PFSK-1 (cell line): ENCODE measurements at regions not wholly inside any gene's neighbourhood (a gene's known extent, or its start where the extent isn't known, plus 50 kb on each side); places are given as distances from the start of the nearest gene placed in this dataset.

Source experiments
- FOXP2 ChIP-seq: optimal IDR thresholded peaks from 2 replicates; pipeline ENCODE3; 2011; ENCODE audit warnings: borderline replicate concordance, control low read depth, inconsistent platforms; ENCODE audit not compliant: insufficient read depth; ENCODE audit errors: extremely low read length, extremely low read depth
- POLR2AphosphoS5 ChIP-seq: IDR thresholded peaks from 2 replicates; pipeline ENCODE4 v1.6.1; 2012; ENCODE audit warnings: low read depth, mild to moderate bottlenecking, control low read depth, low read length, moderate library complexity
- SIN3A ChIP-seq: IDR thresholded peaks from 2 replicates; pipeline ENCODE4 v1.6.1; 2012; ENCODE audit warnings: mild to moderate bottlenecking, low read length, moderate library complexity, borderline replicate concordance; ENCODE audit not compliant: insufficient read depth
- TAF1 ChIP-seq: IDR thresholded peaks from 2 replicates; pipeline ENCODE4 v1.6.1; 2012; ENCODE audit warnings: low read length, control low read depth, borderline replicate concordance; ENCODE audit not compliant: insufficient read depth
- TF ChIP-seq, protein P1 (sequence below), 2 experiments: IDR thresholded peaks; 2 replicates each; pipeline versions ENCODE4 v1.6.1 to v1.8.0; 2011 to 2012; ENCODE audit warnings: low read depth in 2 of 2, low read length in 2 of 2, control low read depth in 1 of 2, inconsistent platforms in 1 of 2, mild to moderate bottlenecking in 1 of 2, moderate library complexity in 1 of 2; ENCODE audit not compliant: insufficient read depth in 1 of 2

DNA sequence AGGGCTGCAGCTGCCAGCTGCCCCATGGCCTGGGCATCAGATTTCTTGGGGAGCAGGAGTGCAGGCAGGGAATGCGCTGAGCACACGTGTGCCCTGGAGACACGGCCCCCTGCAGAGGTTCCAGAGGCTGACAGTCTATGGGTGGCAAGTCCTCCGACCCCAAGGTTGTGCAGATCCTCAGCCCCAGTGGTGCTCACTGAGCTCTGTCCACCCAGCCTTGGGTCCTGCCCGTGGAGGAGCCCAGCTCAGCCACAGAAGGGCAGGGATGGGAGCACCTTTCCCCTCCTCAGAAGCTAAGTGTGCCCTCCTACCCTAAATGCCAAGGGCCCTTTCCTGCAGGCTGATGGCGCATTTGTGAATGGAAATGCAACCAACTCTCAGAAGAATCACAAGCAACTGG is 341.0 kb downstream of the IRX2 start:
- TF ChIP-seq, protein P1, sequence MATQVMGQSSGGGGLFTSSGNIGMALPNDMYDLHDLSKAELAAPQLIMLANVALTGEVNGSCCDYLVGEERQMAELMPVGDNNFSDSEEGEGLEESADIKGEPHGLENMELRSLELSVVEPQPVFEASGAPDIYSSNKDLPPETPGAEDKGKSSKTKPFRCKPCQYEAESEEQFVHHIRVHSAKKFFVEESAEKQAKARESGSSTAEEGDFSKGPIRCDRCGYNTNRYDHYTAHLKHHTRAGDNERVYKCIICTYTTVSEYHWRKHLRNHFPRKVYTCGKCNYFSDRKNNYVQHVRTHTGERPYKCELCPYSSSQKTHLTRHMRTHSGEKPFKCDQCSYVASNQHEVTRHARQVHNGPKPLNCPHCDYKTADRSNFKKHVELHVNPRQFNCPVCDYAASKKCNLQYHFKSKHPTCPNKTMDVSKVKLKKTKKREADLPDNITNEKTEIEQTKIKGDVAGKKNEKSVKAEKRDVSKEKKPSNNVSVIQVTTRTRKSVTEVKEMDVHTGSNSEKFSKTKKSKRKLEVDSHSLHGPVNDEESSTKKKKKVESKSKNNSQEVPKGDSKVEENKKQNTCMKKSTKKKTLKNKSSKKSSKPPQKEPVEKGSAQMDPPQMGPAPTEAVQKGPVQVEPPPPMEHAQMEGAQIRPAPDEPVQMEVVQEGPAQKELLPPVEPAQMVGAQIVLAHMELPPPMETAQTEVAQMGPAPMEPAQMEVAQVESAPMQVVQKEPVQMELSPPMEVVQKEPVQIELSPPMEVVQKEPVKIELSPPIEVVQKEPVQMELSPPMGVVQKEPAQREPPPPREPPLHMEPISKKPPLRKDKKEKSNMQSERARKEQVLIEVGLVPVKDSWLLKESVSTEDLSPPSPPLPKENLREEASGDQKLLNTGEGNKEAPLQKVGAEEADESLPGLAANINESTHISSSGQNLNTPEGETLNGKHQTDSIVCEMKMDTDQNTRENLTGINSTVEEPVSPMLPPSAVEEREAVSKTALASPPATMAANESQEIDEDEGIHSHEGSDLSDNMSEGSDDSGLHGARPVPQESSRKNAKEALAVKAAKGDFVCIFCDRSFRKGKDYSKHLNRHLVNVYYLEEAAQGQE (IDR thresholded peaks at IDR 0.05; ENCODE audit: insufficient read depth in 1 of 2, low read depth in 2 of 2, low read length in 2 of 2), result no peak
- TF ChIP-seq POLR2AphosphoS5 (no peak), SIN3A (no peak), FOXP2 (no peak), TAF1 (no peak)

DNA sequence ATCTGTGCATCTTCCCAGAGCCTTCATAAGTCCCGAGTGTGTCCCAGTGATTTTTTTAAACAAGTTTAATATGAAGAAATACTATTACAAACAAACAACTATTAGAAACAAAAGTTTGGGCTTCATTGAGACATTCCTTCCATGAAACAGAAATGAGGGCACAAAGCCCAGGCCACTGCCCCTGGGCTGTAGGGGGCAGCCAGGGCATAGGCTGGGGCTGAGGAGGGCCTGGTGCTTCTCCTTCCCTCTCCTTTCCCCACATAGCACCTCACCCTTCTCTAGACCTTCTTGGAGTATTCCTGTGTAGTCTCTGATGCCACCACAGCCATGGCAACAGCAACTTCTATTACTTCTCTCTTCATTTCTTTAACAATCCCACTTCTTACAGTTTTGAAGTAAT is 348.2 kb downstream of the IRX2 start:
- TF ChIP-seq POLR2AphosphoS5 (no peak), FOXP2 (no peak), TAF1 (no peak), SIN3A (no peak)
- TF ChIP-seq, protein P1 (IDR thresholded peaks at IDR 0.05; ENCODE audit: insufficient read depth in 1 of 2, low read depth in 2 of 2, low read length in 2 of 2), result no peak

DNA sequence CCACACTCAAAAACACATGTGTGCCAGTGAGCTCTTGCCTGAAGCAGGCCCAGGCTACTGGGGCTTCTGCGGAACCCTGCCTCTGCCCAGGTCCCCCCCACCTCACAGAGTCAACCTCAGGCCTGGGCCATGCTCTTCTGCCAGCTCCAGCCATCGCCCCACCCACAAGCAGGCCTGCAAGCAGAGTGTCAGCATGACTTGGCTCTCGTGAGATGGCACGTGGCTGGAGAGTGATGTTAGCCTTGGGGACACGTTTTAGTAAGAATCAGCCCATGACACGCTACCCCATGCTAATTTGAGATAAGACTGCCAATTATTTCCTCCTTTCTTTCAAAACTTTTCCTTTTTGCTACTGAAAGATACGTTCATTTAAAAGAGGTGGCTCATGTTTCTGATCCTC is 351.7 kb downstream of the IRX2 start:
- TF ChIP-seq SIN3A, result no peak
- TF ChIP-seq, protein P1 (IDR thresholded peaks at IDR 0.05; ENCODE audit: insufficient read depth in 1 of 2, low read depth in 2 of 2, low read length in 2 of 2), result no peak
- no peak for TF ChIP-seq TAF1
- TF ChIP-seq FOXP2, result no peak
- TF ChIP-seq POLR2AphosphoS5, result no peak

DNA sequence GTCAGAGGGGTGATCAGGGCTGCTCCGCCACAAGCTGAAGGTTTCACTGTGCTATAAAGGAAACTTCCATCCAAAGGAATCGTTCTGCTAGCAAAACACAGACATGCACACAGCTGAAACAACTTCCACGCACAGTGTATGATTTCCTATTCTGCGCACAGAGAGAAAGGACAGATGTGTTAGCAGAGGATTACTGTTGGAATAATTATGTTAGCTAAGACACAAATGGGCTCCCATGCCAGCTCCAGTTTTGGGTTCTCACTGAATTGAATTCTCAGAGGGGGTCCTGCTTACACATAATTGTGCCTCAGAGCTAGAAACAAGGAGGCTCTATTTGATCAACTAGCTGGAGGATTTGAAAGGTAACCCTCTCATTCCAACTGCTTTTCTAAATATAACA is 352.4 kb downstream of the IRX2 start:
- TF ChIP-seq SIN3A (no peak), FOXP2 (no peak), POLR2AphosphoS5 (no peak), TAF1 (no peak)
- TF ChIP-seq, protein P1 (IDR thresholded peaks at IDR 0.05; ENCODE audit: insufficient read depth in 1 of 2, low read depth in 2 of 2, low read length in 2 of 2), result no peak

DNA sequence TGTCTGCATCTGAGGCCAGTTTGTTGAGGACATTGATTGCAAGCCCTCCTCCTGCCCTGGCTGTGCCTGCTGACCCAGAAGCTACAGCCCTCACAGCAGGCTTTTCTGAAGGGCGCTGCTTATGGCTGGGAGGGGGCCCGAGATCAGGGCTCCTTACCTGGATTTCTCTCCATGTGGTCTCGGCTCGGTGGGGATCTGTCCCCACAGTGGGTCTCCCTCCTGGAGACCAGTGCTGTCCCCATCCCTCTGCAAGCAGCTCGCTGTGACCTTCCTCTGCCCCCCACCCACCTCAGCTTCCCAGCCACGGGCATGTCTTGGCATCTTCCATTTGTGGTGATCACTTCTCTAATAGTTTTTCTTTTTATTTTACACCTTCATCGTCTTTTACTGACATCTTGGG is 357.9 kb downstream of the IRX2 start:
- no peak for TF ChIP-seq SIN3A
- TF ChIP-seq POLR2AphosphoS5, result no peak
- no peak for TF ChIP-seq FOXP2
- TF ChIP-seq, protein P1 (IDR thresholded peaks at IDR 0.05; ENCODE audit: insufficient read depth in 1 of 2, low read depth in 2 of 2, low read length in 2 of 2), result no peak
- no peak for TF ChIP-seq TAF1
